ENCODE measurements at regions not wholly inside any gene's neighbourhood (a gene's known extent, or its start where the extent isn't known, plus 50 kb on each side); places are given as distances from the start of the nearest gene placed in this dataset.

DNA sequence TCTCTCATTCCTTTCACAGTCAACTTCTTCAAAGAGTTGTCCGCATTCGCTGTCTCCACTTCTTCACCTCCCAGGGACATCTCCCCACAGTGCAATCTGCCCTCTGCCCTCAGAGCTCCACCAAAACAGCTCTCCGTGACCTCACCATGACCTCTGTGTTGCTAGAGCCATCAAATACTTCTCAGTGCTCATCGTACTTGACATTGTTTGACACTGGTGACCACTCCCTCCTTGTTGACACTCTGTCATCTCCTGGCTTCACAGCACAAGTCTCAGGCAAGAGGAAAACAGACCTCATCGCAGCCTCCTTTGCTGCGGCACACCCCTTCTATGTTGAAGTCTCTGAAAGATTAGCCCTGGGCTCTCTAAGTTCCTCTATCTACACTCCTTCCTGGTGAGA, 90.5 kb upstream of the CCDC160 start:
- Histone ChIP-seq H3K79me2 (replicated peaks; ENCODE audit: insufficient read depth, low read length) (no peaks in the 10 kb centered on the region), H3K27me3 (ENCODE audit: insufficient read depth, low read depth, low read length) (no peaks in the 10 kb centered on the region), H3K4me2 (ENCODE audit: low read length) (no peak overlapping the region), H3K36me3 (ENCODE audit: insufficient read depth, low read length) (no peaks in the 10 kb centered on the region), H3K9me3 (ENCODE audit: low read length) (no peaks in the 10 kb centered on the region), H3F3A (ENCODE audit: insufficient read depth, low read length, poor library complexity, severe bottlenecking) (no peaks in the 10 kb centered on the region), H3K9ac (ENCODE audit: low read length) (no peak overlapping the region), H2AFZ (ENCODE audit: low read depth, low read length) (no peak overlapping the region), H3K9me2 (ENCODE audit: insufficient read depth, low read length) (no peaks in the 10 kb centered on the region), H3K27ac (ENCODE audit: low read length) (no peak overlapping the region), H3K4me3 (ENCODE audit: low read length) (no peak overlapping the region), H4K20me1 (ENCODE audit: insufficient read depth) (no peaks in the 10 kb centered on the region)
- TF ChIP-seq POLR2AphosphoS5 (IDR thresholded peaks at IDR 0.05) = no peak
- no peak for TF ChIP-seq RAD21 (conservative IDR thresholded peaks at IDR 0.05)
- TF ChIP-seq, protein P1, sequence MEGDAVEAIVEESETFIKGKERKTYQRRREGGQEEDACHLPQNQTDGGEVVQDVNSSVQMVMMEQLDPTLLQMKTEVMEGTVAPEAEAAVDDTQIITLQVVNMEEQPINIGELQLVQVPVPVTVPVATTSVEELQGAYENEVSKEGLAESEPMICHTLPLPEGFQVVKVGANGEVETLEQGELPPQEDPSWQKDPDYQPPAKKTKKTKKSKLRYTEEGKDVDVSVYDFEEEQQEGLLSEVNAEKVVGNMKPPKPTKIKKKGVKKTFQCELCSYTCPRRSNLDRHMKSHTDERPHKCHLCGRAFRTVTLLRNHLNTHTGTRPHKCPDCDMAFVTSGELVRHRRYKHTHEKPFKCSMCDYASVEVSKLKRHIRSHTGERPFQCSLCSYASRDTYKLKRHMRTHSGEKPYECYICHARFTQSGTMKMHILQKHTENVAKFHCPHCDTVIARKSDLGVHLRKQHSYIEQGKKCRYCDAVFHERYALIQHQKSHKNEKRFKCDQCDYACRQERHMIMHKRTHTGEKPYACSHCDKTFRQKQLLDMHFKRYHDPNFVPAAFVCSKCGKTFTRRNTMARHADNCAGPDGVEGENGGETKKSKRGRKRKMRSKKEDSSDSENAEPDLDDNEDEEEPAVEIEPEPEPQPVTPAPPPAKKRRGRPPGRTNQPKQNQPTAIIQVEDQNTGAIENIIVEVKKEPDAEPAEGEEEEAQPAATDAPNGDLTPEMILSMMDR (IDR thresholded peaks at IDR 0.05; ENCODE audit: poor library complexity, severe bottlenecking) = no peak
- TF ChIP-seq TAF1 (IDR thresholded peaks at IDR 0.05; ENCODE audit: low read depth) = no peak
- TF ChIP-seq EZH2 (IDR thresholded peaks at IDR 0.05; ENCODE audit: borderline replicate concordance, insufficient read depth, low read length, poor library complexity, severe bottlenecking) = no peak
- TF ChIP-seq, protein P2, sequence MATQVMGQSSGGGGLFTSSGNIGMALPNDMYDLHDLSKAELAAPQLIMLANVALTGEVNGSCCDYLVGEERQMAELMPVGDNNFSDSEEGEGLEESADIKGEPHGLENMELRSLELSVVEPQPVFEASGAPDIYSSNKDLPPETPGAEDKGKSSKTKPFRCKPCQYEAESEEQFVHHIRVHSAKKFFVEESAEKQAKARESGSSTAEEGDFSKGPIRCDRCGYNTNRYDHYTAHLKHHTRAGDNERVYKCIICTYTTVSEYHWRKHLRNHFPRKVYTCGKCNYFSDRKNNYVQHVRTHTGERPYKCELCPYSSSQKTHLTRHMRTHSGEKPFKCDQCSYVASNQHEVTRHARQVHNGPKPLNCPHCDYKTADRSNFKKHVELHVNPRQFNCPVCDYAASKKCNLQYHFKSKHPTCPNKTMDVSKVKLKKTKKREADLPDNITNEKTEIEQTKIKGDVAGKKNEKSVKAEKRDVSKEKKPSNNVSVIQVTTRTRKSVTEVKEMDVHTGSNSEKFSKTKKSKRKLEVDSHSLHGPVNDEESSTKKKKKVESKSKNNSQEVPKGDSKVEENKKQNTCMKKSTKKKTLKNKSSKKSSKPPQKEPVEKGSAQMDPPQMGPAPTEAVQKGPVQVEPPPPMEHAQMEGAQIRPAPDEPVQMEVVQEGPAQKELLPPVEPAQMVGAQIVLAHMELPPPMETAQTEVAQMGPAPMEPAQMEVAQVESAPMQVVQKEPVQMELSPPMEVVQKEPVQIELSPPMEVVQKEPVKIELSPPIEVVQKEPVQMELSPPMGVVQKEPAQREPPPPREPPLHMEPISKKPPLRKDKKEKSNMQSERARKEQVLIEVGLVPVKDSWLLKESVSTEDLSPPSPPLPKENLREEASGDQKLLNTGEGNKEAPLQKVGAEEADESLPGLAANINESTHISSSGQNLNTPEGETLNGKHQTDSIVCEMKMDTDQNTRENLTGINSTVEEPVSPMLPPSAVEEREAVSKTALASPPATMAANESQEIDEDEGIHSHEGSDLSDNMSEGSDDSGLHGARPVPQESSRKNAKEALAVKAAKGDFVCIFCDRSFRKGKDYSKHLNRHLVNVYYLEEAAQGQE (IDR thresholded peaks at IDR 0.05; ENCODE audit: borderline replicate concordance) = no peak
- no peak for TF ChIP-seq MXI1 (conservative IDR thresholded peaks at IDR 0.05; ENCODE audit: poor library complexity, severe bottlenecking)
- TF ChIP-seq EP300 (conservative IDR thresholded peaks at IDR 0.05; ENCODE audit: poor library complexity, severe bottlenecking) = no peak
- no peak for TF ChIP-seq SMC3 (conservative IDR thresholded peaks at IDR 0.05; ENCODE audit: poor library complexity)

DNA sequence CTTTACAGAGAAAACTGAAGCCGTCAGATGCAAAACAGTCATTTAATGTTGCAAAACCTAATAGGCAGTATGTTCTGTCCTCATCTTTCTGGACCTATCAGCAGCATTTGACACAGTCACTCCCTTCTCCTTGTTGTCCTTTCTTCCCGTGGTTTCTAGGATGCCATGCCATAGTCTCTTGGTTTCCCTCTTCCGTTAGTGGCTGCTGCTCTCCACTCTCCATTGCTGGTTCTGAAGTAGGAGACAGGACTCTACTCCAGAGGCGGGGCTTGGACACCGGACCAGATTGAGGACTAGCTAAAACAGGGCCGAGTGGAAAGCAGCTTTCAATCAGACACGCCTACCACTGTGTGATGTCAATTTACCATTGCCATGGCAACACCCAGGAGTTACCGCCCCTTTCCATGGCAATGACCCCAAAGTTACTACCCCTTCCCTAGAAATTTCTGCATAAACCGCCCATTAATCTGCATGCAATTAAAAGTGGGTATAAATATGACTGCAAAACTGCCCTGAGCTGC, 88.8 kb upstream of the CCDC160 start:
- H3F3A ChIP-seq (ENCODE audit: insufficient read depth, low read length, poor library complexity, severe bottlenecking) = no peaks in the 10 kb centered on the region
- no peak overlapping the region for H3K27ac ChIP-seq (ENCODE audit: low read length)
- H4K20me1 ChIP-seq (ENCODE audit: insufficient read depth) = no peaks in the 10 kb centered on the region
- H3K9ac ChIP-seq (ENCODE audit: low read length) = no peak overlapping the region
- no peak overlapping the region for H3K4me3 ChIP-seq (ENCODE audit: low read length)
- no peaks in the 10 kb centered on the region for H3K9me3 ChIP-seq (ENCODE audit: low read length)
- H3K9me2 ChIP-seq (ENCODE audit: insufficient read depth, low read length) = no peaks in the 10 kb centered on the region
- H2AFZ ChIP-seq (ENCODE audit: low read depth, low read length) = no peak overlapping the region
- no peaks in the 10 kb centered on the region for H3K79me2 ChIP-seq (replicated peaks; ENCODE audit: insufficient read depth, low read length)
- TF ChIP-seq EP300 (conservative IDR thresholded peaks at IDR 0.05; ENCODE audit: poor library complexity, severe bottlenecking) = no peak
- TF ChIP-seq SMC3 (conservative IDR thresholded peaks at IDR 0.05; ENCODE audit: poor library complexity) = no peak
- TF ChIP-seq, protein P2 (IDR thresholded peaks at IDR 0.05; ENCODE audit: borderline replicate concordance) = no peak
- TF ChIP-seq MXI1 (conservative IDR thresholded peaks at IDR 0.05; ENCODE audit: poor library complexity, severe bottlenecking) = no peak
- TF ChIP-seq, protein P1 (IDR thresholded peaks at IDR 0.05; ENCODE audit: poor library complexity, severe bottlenecking) = no peak
- TF ChIP-seq TAF1 (IDR thresholded peaks at IDR 0.05; ENCODE audit: low read depth) = no peak
- no peak for TF ChIP-seq EZH2 (IDR thresholded peaks at IDR 0.05; ENCODE audit: borderline replicate concordance, insufficient read depth, low read length, poor library complexity, severe bottlenecking)
- no peak for TF ChIP-seq RAD21 (conservative IDR thresholded peaks at IDR 0.05)
- no peak for TF ChIP-seq POLR2AphosphoS5 (IDR thresholded peaks at IDR 0.05)
- no peaks in the 10 kb centered on the region for H3K36me3 ChIP-seq (ENCODE audit: insufficient read depth, low read length)
- H3K27me3 ChIP-seq (ENCODE audit: insufficient read depth, low read depth, low read length) = no peaks in the 10 kb centered on the region
- H3K4me2 ChIP-seq (ENCODE audit: low read length) = no peak overlapping the region
